ENCODE measurements at regions not wholly inside any gene's neighbourhood (a gene's known extent, or its start where the extent isn't known, plus 50 kb on each side); places are given as distances from the start of the nearest gene placed in this dataset.
"Not testable (repeated sequence)": the region's sequence is repeated elsewhere in the genome, so short reads cannot be mapped to it uniquely, and the experiment has no call there.

- no peak for DNase-seq (ENCODE audit: low read depth in 3 of 3)
Measured at GRCh38 chr4:18767921-18768320, 746.4 kb upstream of the LCORL start.

GRCh38 chr4:18756671-18757070, 735.1 kb upstream of the LCORL start:
- DNase-seq (ENCODE audit: low read depth in 3 of 3), result no peak

- no peak for DNase-seq (ENCODE audit: low read depth in 3 of 3)
Measured at GRCh38 chr4:18754180-18754579, 732.6 kb upstream of the LCORL start.

GRCh38 chr4:18751083-18751482, 729.5 kb upstream of the LCORL start:
- DNase-seq (ENCODE audit: low read depth in 3 of 3), result no peak

- no peak for DNase-seq (ENCODE audit: low read depth in 3 of 3)
Measured at GRCh38 chr4:18749391-18749790, 727.8 kb upstream of the LCORL start.

- no peak for DNase-seq (ENCODE audit: low read depth in 3 of 3)
Measured at GRCh38 chr4:18736551-18736950, 715.0 kb upstream of the LCORL start.

GRCh38 chr4:18735740-18736268, 714.2 kb upstream of the LCORL start:
- DNase-seq (ENCODE audit: low read depth in 3 of 3), result no peak

GRCh38 chr4:18734405-18734804, 712.9 kb upstream of the LCORL start:
- no peak for DNase-seq (ENCODE audit: low read depth in 3 of 3)

GRCh38 chr4:18733961-18734360, 712.4 kb upstream of the LCORL start:
- DNase-seq (ENCODE audit: low read depth in 3 of 3), result no peak

GRCh38 chr4:18722748-18723191, 701.2 kb upstream of the LCORL start:
- DNase-seq (ENCODE audit: low read depth in 3 of 3), result no peak

GRCh38 chr4:18698119-18698883, 676.7 kb upstream of the LCORL start:
- DNase-seq (ENCODE audit: low read depth in 3 of 3), result no peak

- no peak for DNase-seq (ENCODE audit: low read depth in 3 of 3)
Measured at GRCh38 chr4:18695733-18696527, 674.4 kb upstream of the LCORL start.

- no peak for DNase-seq (ENCODE audit: low read depth in 3 of 3)
Measured at GRCh38 chr4:18691431-18692200, 670.1 kb upstream of the LCORL start.

GRCh38 chr4:18690291-18690955, 668.9 kb upstream of the LCORL start:
- DNase-seq (ENCODE audit: low read depth in 3 of 3), result no peak

GRCh38 chr4:18689308-18690115, 668.0 kb upstream of the LCORL start:
- DNase-seq (ENCODE audit: low read depth in 3 of 3), result peak in 2 of 3 donors; percentile 3 to 4

- not testable (repeated sequence) for DNase-seq (ENCODE audit: low read depth in 3 of 3)
Measured at GRCh38 chr4:18688351-18688750, 666.8 kb upstream of the LCORL start.

GRCh38 chr4:18686338-18687037, 664.9 kb upstream of the LCORL start:
- DNase-seq (ENCODE audit: low read depth in 3 of 3), result no peak

- DNase-seq (ENCODE audit: low read depth in 3 of 3), result no peak
Measured at GRCh38 chr4:18684932-18685331, 663.4 kb upstream of the LCORL start.

GRCh38 chr4:18676526-18676915, 655.0 kb upstream of the LCORL start:
- no peak for DNase-seq (ENCODE audit: low read depth in 3 of 3)

Data from stimulated activated CD4-positive, alpha-beta T cell treated with anti-CD3 and anti-CD28 coated beads, TNF-alpha, amount 100 ng/mL, for 48 hours (primary cell).